DMS 273 (cell line): ENCODE measurements at regions not wholly inside any gene's neighbourhood (a gene's known extent, or its start where the extent isn't known, plus 50 kb on each side); places are given as distances from the start of the nearest gene placed in this dataset.

Source experiments
- DNase-seq: peaks from one replicate; lab custom pipeline; 2025; ENCODE audit not compliant: unreplicated experiment; lab: John Stamatoyannopoulos, UW

DNA sequence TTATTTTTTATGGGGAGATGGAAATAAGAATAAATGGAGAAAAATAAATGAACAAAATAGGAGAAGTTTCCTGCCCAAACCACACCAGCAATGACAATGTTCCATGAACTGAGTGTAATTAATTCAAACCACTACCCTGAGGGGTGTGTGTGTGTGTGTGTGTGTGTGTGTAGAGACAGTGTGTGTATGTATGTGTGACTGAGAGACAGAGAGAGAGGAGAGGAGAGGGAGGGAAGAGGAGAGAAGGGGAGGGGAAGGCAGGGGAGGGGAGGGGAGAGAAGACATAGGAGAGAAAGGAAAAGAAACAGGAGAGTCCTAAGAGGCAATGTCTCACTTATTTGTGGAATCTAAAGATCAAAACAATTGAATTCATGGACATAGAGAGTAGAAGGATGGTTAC, 65.0 kb upstream of the POU2AF1 start:
- no peak for DNase-seq

DNA sequence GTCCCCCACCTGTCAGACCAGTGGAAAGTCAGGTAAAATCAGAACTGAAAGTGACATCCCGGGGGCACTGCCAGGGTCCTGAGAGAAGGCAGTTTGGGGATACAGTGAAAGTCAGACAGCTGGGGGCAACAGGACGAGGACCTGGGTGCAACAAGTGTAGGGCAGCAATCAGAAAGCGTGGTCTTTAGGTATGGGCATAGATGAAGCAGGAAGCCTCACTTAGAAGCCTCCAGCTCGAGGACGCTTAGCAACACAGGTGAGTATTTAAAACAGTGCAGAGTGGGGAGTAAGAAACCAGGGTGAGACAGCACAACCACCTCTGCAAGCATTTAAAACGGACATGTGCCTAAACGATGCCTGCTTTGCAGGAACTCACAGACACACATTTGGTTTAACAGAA, 64.6 kb upstream of the POU2AF1 start:
- DNase-seq, result no peak

DNA sequence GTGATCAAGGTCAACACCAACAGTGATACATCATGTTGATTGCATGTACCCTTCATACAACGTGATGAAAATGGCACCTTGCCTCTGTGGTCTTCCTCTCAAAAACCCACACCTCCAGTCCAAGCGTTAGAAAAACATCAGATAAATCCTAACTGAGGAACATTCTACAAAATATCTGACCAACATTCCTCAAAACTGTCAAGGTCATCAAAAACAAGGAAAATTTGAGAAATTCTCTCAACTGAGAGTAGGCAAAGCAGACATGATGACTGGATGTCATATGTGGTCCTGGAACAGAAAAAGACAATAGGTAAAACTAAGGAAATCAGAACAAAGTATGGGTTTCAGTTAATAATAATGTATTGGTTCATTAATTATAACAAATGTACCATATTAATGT, 64.0 kb upstream of the POU2AF1 start:
- no peak for DNase-seq

DNA sequence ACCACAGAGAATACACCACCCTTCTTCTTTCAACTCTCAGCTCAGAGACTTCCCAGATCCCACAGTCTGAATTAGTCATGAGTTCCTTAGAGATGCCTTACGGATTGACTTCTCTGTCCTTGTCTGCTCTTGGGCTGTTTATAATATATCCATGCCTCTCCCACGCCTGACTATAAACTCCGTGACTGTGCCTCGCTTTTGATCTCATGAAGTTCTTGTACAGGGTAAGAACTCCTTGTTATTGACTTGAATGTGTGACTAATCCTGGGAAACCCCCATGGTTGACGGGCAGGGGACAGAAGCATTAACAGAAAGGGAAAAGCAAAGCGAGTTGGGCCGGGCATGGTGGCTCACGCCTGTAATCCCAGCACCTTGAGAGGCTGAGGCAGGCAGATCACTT, 62.4 kb upstream of the POU2AF1 start:
- DNase-seq, result no peak

DNA sequence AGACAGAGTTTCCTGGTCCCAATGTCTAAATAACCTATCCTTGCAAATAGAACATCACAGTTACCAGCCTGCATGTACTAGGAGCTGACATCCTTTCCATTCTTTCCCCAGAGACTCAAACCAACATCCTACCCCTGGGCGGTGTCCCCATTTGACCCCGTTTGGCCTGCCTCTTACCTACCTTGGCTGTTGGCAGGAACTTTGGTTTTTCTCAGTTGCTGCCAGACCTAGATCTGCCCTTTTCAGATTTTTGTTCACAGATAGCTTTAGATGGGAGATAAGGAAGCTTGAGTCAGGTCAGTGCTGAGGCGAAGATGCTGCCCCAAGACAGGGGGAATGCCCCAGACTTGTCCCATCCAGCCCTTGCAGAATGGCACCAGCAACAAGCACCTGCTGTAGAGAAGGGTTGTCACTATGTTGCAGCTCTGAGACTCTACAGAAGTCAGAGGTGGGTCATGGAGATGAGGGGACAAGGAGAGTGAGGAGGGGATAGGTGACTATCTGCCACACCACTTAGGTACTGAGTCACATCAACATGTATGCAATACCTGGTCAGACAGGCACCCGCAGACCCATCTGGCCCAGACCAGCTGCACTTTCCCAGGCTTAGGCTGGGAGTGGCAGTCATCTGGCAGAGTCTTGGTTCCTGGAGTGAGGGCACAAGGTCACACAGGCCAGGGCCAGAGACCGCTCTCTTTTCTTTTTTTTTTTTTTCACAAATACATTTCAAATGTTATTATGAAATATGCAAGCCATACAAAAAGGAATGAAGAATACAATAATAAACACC, 61.5 kb upstream of the POU2AF1 start:
- peak; percentile 7 for DNase-seq

DNA sequence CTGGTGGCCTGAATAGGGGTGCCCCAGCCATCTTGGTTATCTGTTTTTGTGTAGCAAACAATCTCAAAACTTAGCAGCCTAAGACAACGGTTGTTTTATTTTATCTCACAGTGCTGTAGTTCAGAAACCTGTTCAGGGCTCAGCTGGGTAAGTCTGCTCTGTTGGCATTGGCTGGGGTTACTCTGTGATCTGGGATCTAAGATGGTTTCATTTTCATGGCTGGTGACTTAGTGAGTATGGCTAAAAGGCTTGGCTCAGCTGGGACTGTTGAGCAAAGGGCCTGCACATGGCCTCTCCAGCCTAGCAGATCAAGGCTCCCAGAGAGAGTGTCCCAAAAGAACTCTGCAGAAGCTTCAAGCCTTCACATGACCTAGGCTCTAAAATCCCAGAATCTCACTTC, 60.8 kb upstream of the POU2AF1 start:
- no peak for DNase-seq

DNA sequence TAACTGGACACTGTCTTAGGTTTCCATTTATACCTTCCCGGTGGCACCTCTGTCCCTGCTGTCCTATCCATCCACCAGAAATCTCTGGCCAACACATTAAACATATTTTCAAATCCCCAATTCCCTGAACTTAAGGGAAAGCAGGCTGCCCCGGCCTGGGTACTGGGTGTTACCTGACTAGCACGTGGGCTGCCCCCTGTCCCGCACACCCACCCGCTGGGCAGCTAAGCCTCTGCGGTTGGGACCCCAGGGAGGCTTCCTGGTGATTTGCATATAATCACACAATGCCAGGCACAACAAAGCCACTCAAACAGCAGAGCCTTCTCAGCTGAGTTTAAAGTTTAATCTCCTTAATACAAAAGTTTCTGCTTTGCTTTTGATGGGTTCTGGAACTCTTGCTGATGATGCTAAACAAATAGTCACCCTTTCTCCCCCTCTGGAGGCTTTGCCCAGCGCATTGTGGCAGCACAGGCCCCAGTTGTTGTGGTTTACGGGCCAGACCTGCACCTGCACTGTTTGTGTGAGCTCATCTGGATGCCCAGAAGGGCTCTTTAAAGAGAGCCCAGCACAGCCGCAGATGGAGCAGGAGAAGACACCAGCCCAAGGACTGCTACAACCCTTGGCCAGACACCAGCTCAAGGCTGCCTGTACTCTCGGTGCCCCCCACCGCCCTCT, 59.9 kb upstream of the POU2AF1 start:
- peak; percentile 23 for DNase-seq

DNA sequence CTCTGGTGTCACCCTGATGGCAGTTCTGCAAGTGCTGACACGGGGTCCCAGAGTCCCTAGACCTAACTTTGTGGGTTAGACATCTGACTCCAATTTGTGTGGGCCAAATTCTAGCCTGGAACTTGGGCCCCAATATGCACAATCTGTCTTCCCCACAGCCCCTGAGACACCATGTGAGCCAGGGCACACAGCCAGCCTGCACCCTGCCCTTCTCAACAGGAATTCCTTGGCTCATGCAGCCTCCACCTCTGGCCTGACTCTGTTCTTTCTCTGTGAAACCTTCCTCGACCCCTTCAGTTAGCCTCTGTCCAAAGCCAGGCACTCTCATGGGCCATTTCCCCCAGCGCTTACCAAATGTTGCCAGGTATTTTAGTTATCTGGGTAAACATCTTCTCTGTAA, 59.1 kb upstream of the POU2AF1 start:
- DNase-seq, result peak; percentile 28

DNA sequence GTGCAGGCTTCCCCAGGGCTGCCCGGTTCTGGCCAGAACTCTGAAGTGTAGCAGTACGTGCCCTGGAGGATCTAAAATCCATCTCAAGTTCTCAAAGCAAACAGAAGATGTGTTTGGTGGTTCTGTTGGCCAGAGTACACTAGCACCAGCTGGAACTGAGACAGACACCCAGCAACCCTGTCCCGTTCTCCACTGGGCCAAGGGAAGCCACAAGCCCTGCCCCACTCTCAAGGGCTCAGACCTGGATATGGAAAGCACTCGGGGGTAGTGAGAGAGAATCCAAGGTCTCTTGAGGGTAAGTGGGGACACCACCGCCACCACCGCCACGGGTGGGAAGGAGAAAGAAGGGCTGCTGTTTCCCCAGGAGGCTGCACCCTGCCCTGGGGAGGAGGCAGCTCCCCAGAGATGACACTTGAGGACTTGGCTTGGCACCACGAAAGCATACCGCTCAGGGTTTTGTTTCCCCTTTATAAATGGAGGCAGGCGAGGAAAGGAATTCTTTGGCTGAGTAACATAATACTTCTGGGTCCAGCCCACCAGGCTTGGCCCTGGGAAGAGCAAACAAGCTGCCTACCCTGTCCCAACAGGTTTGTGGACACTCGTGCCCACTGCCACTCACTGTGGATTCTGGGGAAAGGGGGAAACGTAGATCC, 56.1 kb upstream of the POU2AF1 start:
- DNase-seq, result peak; percentile 31

DNA sequence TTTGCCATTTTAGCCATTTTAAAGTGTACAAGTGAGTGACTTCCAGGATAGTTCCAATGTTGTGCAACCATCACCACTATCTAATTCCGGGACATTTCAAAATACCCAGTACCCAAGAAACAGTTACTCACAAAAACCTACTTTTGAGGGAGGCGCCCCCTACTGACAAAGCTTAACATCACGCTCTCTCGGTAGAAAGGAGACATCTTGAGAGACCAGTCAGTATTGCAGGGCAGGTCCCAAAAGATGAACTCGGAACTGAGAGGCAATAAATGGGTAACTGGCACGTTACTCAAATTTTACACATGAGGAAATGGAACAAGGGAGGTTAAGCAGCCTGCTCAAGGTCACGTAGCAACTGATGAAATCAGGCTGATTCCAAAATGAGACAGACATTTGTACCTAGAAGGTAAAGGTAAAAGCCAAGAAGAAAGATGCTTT, 50.0 kb upstream of the POU2AF1 start:
- DNase-seq, result peak; percentile 58
